Mesendoderm (in vitro differentiated cells): ENCODE measurements at regions not wholly inside any gene's neighbourhood (a gene's known extent, or its start where the extent isn't known, plus 50 kb on each side); places are given as distances from the start of the nearest gene placed in this dataset.

Experiments
- DNase-seq: peaks from one replicate; pipeline ENCODE4 v3.0.0; 2013
- H2AK5ac ChIP-seq: 2 replicates; pipeline ENCODE4 v1.6.1; 2013; ENCODE audit warnings: low read length, inconsistent platforms
- H2BK120ac ChIP-seq: 2 replicates; pipeline ENCODE4 v1.6.1; 2013; ENCODE audit warnings: low read depth, mild to moderate bottlenecking, low read length, moderate library complexity, mixed read lengths
- H2BK15ac ChIP-seq: replicated peaks from 2 replicates; pipeline ENCODE4 v1.6.1; 2013; ENCODE audit warnings: low read depth, mild to moderate bottlenecking, moderate library complexity
- H2BK5ac ChIP-seq: 2 replicates; pipeline ENCODE4 v1.6.1; 2013; ENCODE audit warnings: low read length, inconsistent platforms
- H3K18ac ChIP-seq: 2 replicates; pipeline ENCODE4 v1.6.1; 2013; ENCODE audit warnings: mild to moderate bottlenecking, low read length, mixed read lengths
- H3K23ac ChIP-seq: one replicate; pipeline ENCODE4 v1.6.1; 2013; ENCODE audit warnings: low read length
- H3K27ac ChIP-seq: 2 replicates; pipeline ENCODE4 v1.5.1; 2013; ENCODE audit warnings: low read depth, mild to moderate bottlenecking, inconsistent platforms, low read length, moderate library complexity
- H3K27me3 ChIP-seq: 2 replicates; pipeline ENCODE4 v1.6.1; 2013; ENCODE audit warnings: low read length, control low read depth, mild to moderate bottlenecking, inconsistent platforms; ENCODE audit not compliant: insufficient read depth, poor library complexity
- H3K36me3 ChIP-seq: 2 replicates; pipeline ENCODE4 v1.6.1; 2013; ENCODE audit warnings: low read length, inconsistent platforms; ENCODE audit not compliant: control insufficient read depth, insufficient read depth
- H3K4ac ChIP-seq: one replicate; pipeline ENCODE4 v1.6.1; 2013; ENCODE audit warnings: low read depth, mild to moderate bottlenecking, low read length, moderate library complexity
- H3K4me1 ChIP-seq: 2 replicates; pipeline ENCODE4 v1.6.1; 2013; ENCODE audit warnings: low read depth, low read length, inconsistent platforms; ENCODE audit not compliant: control insufficient read depth
- H3K4me2 ChIP-seq: 2 replicates; pipeline ENCODE4 v1.6.1; 2013; ENCODE audit warnings: low read length
- H3K4me3 ChIP-seq: 2 replicates; pipeline ENCODE4 v1.5.1; 2013; ENCODE audit warnings: mild to moderate bottlenecking, low read length
- H3K56ac ChIP-seq: one replicate; pipeline ENCODE4 v1.6.1; 2013; ENCODE audit warnings: low read length
- H3K79me1 ChIP-seq: 2 replicates; pipeline ENCODE4 v1.6.1; 2013; ENCODE audit warnings: low read length, inconsistent platforms
- H3K79me2 ChIP-seq: 2 replicates; pipeline ENCODE4 v1.6.1; 2013; ENCODE audit warnings: mild to moderate bottlenecking, low read length; ENCODE audit not compliant: control insufficient read depth, insufficient read depth
- H3K9ac ChIP-seq: 2 replicates; pipeline ENCODE4 v1.6.1; 2013; ENCODE audit warnings: low read length, inconsistent platforms
- H4K5ac ChIP-seq: one replicate; pipeline ENCODE4 v1.6.1; 2013; ENCODE audit warnings: low read length
- H4K8ac ChIP-seq: one replicate; pipeline ENCODE4 v1.6.1; 2013; ENCODE audit warnings: low read depth, mild to moderate bottlenecking, control low read depth, low read length, moderate library complexity
- WGBS: extraction: QIAGEN DNeasy Blood & Tissue Kit; methylation state at CpG from one replicate; pipeline ENCODE4 v1.1.7; 2013; ENCODE audit warnings: low lambda C conversion rate, missing lambda C conversion rate; ENCODE audit not compliant: insufficient coverage; ENCODE audit errors: extremely low coverage; 5-methylcytosine and 5-hydroxymethylcytosine counted together

DNA sequence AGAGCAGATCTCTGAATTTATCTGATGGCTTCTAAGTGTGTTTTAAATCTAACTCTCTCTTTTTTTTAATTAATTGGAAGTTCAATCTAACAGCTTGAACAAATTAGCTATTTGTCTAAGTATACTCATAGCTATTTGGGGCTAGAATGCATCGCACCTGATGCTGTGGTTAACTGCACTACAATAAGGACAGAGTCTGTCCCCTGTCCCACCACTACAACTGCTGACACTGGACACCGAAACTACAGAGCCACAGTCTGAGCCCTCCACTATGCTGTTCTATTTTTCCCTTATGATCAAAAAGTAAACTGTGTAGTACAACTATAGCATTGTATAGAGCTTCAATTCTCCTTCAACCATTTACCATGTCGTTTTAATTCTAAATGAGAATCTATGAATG is 89.4 kb upstream of the AHR start:
- no peak overlapping the region for H2BK5ac ChIP-seq
- no peaks in the 10 kb centered on the region for H3K79me1 ChIP-seq
- no peak overlapping the region for H2BK120ac ChIP-seq
- no peak overlapping the region for H3K27ac ChIP-seq
- no peak overlapping the region for H3K4me2 ChIP-seq
- no peak overlapping the region for H3K23ac ChIP-seq
- no peak overlapping the region for H3K4me3 ChIP-seq
- no peak overlapping the region for H4K5ac ChIP-seq
- no peaks in the 10 kb centered on the region for H3K36me3 ChIP-seq
- H3K79me2 ChIP-seq = no peaks in the 10 kb centered on the region
- no peak overlapping the region for H3K56ac ChIP-seq
- no peaks in the 10 kb centered on the region for H3K27me3 ChIP-seq
- H2BK15ac ChIP-seq = no peak overlapping the region
- H4K8ac ChIP-seq = no peak overlapping the region
- no CpG with 5 or more reads among the region's 3 CpGs for WGBS
- H3K4me1 ChIP-seq = no peaks in the 10 kb centered on the region
- no peak overlapping the region for H3K9ac ChIP-seq
- no peak overlapping the region for H2AK5ac ChIP-seq
- DNase-seq = no peak
- no peak overlapping the region for H3K4ac ChIP-seq
- no peak overlapping the region for H3K18ac ChIP-seq

DNA sequence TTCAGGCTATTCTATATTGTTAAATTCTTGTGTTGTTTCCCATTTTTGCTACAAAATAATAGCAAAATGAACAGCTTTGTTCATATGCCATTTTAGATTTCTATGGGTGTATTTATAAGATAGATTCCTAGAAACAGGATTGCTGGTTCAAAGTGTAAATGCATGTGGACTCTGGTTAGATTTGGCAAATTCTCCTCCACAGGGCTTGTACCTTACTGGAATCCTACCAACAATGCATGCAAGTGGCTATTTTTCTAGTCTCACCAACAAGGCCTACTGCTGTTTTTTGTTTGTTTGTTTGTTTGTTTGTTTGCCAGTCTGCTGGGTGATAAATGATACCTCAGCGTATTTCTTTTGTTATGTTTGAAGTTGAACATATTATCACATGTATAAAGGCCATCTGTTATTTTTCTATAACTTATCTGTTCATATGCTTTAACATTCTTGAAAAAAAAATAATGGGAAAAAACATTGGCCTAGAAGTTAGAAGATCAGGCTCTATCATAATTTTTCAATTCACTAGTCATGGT is 87.1 kb upstream of the AHR start:
- H3K56ac ChIP-seq = no peak overlapping the region
- no peaks in the 10 kb centered on the region for H3K79me2 ChIP-seq
- no peak overlapping the region for H2BK5ac ChIP-seq
- H3K4ac ChIP-seq = no peak overlapping the region
- H2AK5ac ChIP-seq = no peak overlapping the region
- no peaks in the 10 kb centered on the region for H3K4me1 ChIP-seq
- no peak overlapping the region for H3K4me2 ChIP-seq
- no peaks in the 10 kb centered on the region for H3K36me3 ChIP-seq
- no peak overlapping the region for H4K8ac ChIP-seq
- no peak overlapping the region for H3K23ac ChIP-seq
- no peaks in the 10 kb centered on the region for H3K27me3 ChIP-seq
- no peak overlapping the region for H2BK15ac ChIP-seq
- H3K9ac ChIP-seq = no peak overlapping the region
- no peak overlapping the region for H4K5ac ChIP-seq
- no peak overlapping the region for H3K4me3 ChIP-seq
- no peaks in the 10 kb centered on the region for H3K79me1 ChIP-seq
- no peak overlapping the region for H3K27ac ChIP-seq
- H3K18ac ChIP-seq = no peak overlapping the region
- DNase-seq = no peak
- H2BK120ac ChIP-seq = no peak overlapping the region
- WGBS = no CpG with 5 or more reads among the region's 1 CpG

- no peaks in the 10 kb centered on the region for H3K36me3 ChIP-seq
- no peak for DNase-seq
Observed at GRCh38 chr7:17212188-17212587, 86.3 kb upstream of the AHR start.

DNA sequence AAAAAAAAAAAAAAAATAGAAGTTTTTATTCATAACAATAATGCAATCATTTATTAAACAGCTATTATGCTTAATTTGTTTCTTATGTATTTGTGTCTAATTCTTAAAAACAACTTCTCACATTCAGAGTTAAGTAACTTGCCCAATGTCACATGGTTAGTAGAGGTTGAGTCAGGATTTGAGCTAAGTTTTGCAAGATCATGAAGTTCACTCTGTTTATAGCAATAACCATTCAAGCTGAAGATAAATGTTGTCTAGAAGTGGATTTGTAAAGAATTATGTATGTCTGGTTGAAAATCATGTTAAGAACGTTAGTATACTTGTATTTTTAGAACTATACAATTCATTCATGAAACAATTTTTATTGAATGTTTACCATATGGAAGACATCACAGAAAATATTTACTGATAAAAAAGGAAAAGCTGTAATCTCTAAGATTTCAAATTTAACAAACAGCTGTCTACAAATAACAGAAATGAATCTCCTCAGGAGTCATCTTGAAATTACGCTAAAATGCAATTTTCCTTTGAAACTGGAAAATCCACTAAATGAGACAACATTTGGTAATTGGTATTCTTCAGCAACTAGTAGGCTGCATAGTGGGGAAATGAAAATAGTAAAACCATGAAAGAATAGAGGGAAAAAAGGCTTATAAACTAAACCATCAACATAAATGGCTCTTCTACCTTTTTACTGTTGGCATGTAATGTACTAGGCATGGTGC is 70.5 kb upstream of the AHR start:
- Histone ChIP-seq H2BK15ac (no peak overlapping the region), H3K4me2 (no peak overlapping the region), H3K4ac (no peak overlapping the region), H3K18ac (no peak overlapping the region), H3K56ac (no peak overlapping the region), H2BK5ac (no peak overlapping the region), H2BK120ac (no peak overlapping the region), H3K4me3 (no peak overlapping the region), H3K9ac (no peak overlapping the region), H3K4me1 (no peaks in the 10 kb centered on the region), H3K27ac (no peak overlapping the region), H3K27me3 (no peaks in the 10 kb centered on the region), H3K23ac (no peak overlapping the region), H2AK5ac (no peak overlapping the region), H3K79me2 (no peaks in the 10 kb centered on the region), H4K5ac (no peak overlapping the region), H4K8ac (no peak overlapping the region), H3K36me3 (no peaks in the 10 kb centered on the region), H3K79me1 (no peaks in the 10 kb centered on the region)
- DNase-seq = no peak
- 100% methylated on average over 1 of the region's 2 CpGs for WGBS

More at GRCh38 chr7:17212188-17212587, 86.3 kb upstream of the AHR start:
- no peak overlapping the region for H2BK15ac ChIP-seq
- no peaks in the 10 kb centered on the region for H3K4me1 ChIP-seq
- H4K5ac ChIP-seq = no peak overlapping the region
- H3K79me1 ChIP-seq = no peaks in the 10 kb centered on the region
- no peak overlapping the region for H3K9ac ChIP-seq
- H2AK5ac ChIP-seq = no peak overlapping the region
- no peak overlapping the region for H3K27ac ChIP-seq
- no peaks in the 10 kb centered on the region for H3K27me3 ChIP-seq
- H2BK120ac ChIP-seq = no peak overlapping the region
- no peak overlapping the region for H3K56ac ChIP-seq
- H3K79me2 ChIP-seq = no peaks in the 10 kb centered on the region
- H3K4me2 ChIP-seq = no peak overlapping the region
- H3K18ac ChIP-seq = no peak overlapping the region
- no peak overlapping the region for H3K4ac ChIP-seq
- no peak overlapping the region for H3K4me3 ChIP-seq
- no peak overlapping the region for H4K8ac ChIP-seq
- H2BK5ac ChIP-seq = no peak overlapping the region
- H3K23ac ChIP-seq = no peak overlapping the region

DNA sequence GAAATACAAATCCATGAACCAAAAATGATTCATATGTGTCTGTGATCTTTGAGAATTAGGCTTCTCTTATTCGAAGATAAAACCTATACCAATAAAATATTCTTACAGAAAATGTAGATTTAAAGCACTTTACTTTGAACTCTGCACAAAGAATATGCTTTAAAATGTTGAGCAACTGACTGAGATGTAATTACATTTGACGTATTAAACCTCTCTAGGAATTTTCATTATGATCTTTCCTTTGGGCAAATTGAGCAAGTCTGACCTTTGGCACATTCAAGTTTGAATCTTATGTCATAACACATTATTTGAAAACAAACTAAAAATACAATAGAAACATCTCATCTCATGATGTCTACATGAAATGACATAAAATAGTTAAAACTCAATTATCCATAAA is 69.2 kb upstream of the AHR start:
- Histone ChIP-seq H3K23ac (no peak overlapping the region), H2BK15ac (no peak overlapping the region), H3K4me2 (no peak overlapping the region)

More for the DNA sequence above, 69.2 kb upstream of the AHR start:
- Histone ChIP-seq H3K27me3 (no peaks in the 10 kb centered on the region), H4K8ac (no peak overlapping the region), H4K5ac (no peak overlapping the region), H2BK5ac (no peak overlapping the region), H3K36me3 (no peaks in the 10 kb centered on the region), H3K79me2 (no peaks in the 10 kb centered on the region), H3K9ac (no peak overlapping the region), H3K4me3 (no peak overlapping the region), H3K56ac (no peak overlapping the region), H3K4ac (no peak overlapping the region), H3K4me1 (no peaks in the 10 kb centered on the region), H2AK5ac (no peak overlapping the region), H2BK120ac (no peak overlapping the region), H3K27ac (no peak overlapping the region), H3K79me1 (no peaks in the 10 kb centered on the region), H3K18ac (no peak overlapping the region)
- DNase-seq = no peak
- no CpG with 5 or more reads among the region's 2 CpGs for WGBS
